Hepatocyte (in vitro differentiated cells): ENCODE measurements at regions not wholly inside any gene's neighbourhood (a gene's known extent, or its start where the extent isn't known, plus 50 kb on each side); places are given as distances from the start of the nearest gene placed in this dataset.
A peak's percentile ranks its signal among the peaks of the same experiment; 100 is the strongest.

Experiments used
- DNase-seq: peaks from one replicate; pipeline ENCODE4 v3.0.0-alpha.2; 2016; ENCODE audit warnings: low spot score
- H2AFZ ChIP-seq: fragments of 200-600 bp; sonication (generic); 2 replicates; pipeline ENCODE4 v1.6.0; 2016; ENCODE audit warnings: antibody characterized with exemption, mild to moderate bottlenecking
- H3K27ac ChIP-seq: fragments of 200-600 bp; sonication (generic); 2 replicates; pipeline ENCODE4 v1.5.1; 2016; ENCODE audit warnings: mild to moderate bottlenecking
- H3K27me3 ChIP-seq: fragments of 200-600 bp; sonication (generic); 2 replicates; pipeline ENCODE4 v1.6.1; 2016
- H3K36me3 ChIP-seq: fragments of 200-600 bp; sonication (generic); replicated peaks from 2 replicates; pipeline ENCODE4 v1.5.1; 2016; ENCODE audit warnings: low read depth; ENCODE audit not compliant: insufficient read depth
- H3K4me1 ChIP-seq: fragments of 200-600 bp; sonication (generic); 2 replicates; pipeline ENCODE4 v1.5.1; 2016; ENCODE audit warnings: mild to moderate bottlenecking, moderate library complexity; ENCODE audit not compliant: insufficient read depth
- H3K4me2 ChIP-seq: fragments of 200-600 bp; sonication (generic); 2 replicates; pipeline ENCODE4 v1.6.0; 2016
- H3K4me3 ChIP-seq: fragments of 200-600 bp; sonication (generic); 2 replicates; pipeline ENCODE4 v1.5.1; 2016; ENCODE audit warnings: mild to moderate bottlenecking
- H3K79me2 ChIP-seq: fragments of 200-600 bp; sonication (generic); 2 replicates; pipeline ENCODE4 v1.6.0; 2017; ENCODE audit warnings: mild to moderate bottlenecking
- H3K9me2 ChIP-seq: fragments of 200-600 bp; sonication (generic); replicated peaks from 2 replicates; pipeline ENCODE4 v1.6.0; 2017; ENCODE audit warnings: mild to moderate bottlenecking; ENCODE audit not compliant: insufficient read depth
- H3K9me3 ChIP-seq: fragments of 200-600 bp; sonication (generic); 2 replicates; pipeline ENCODE4 v1.5.1; 2016; ENCODE audit warnings: low read depth, mild to moderate bottlenecking
- H4K20me1 ChIP-seq: fragments of 200-600 bp; sonication (generic); 2 replicates; pipeline ENCODE4 v1.6.0; 2016; ENCODE audit warnings: mild to moderate bottlenecking; ENCODE audit not compliant: insufficient read depth, poor library complexity, severe bottlenecking
- EZH2 ChIP-seq: fragments of 200-600 bp; sonication (generic); IDR thresholded peaks from 2 replicates; pipeline ENCODE4 v1.6.1; 2016; ENCODE audit warnings: antibody characterized with exemption, mild to moderate bottlenecking, borderline replicate concordance
- EZH2phosphoT487 ChIP-seq: fragments of 200-600 bp; sonication (generic); IDR thresholded peaks from one replicate; pipeline ENCODE4 v1.6.1; 2018; ENCODE audit warnings: antibody characterized with exemption, mild to moderate bottlenecking, low read depth, moderate library complexity; ENCODE audit not compliant: unreplicated experiment, severe bottlenecking
- WGBS: methylation state at CpG from one replicate; pipeline ENCODE4 v1.1.6; 2016; ENCODE audit warnings: low lambda C conversion rate; ENCODE audit errors: missing lambda C conversion rate; 5-methylcytosine and 5-hydroxymethylcytosine counted together
- TF ChIP-seq, protein P1 (sequence below): fragments of 200-600 bp; sonication (generic); IDR thresholded peaks from 2 replicates; pipeline ENCODE4 v1.5.1; 2016; ENCODE audit warnings: antibody characterized with exemption, mild to moderate bottlenecking; ENCODE audit not compliant: poor library complexity

GRCh38 chr4:81650606-81651242 lies 179.0 kb upstream of the RASGEF1B start:
- Histone ChIP-seq H3K4me1 (peaks cover 18% of the 10 kb centered on the region), H3K27ac (peak overlapping the region; percentile 76), H3K36me3 (no peaks in the 10 kb centered on the region), H2AFZ (no peak overlapping the region), H3K9me2 (no peaks in the 10 kb centered on the region), H3K79me2 (no peaks in the 10 kb centered on the region), H3K9me3 (no peaks in the 10 kb centered on the region), H3K4me3 (no peak overlapping the region), H4K20me1 (no peaks in the 10 kb centered on the region), H3K27me3 (no peaks in the 10 kb centered on the region), H3K4me2 (peak overlapping the region; percentile 14)
- TF ChIP-seq, protein P1, sequence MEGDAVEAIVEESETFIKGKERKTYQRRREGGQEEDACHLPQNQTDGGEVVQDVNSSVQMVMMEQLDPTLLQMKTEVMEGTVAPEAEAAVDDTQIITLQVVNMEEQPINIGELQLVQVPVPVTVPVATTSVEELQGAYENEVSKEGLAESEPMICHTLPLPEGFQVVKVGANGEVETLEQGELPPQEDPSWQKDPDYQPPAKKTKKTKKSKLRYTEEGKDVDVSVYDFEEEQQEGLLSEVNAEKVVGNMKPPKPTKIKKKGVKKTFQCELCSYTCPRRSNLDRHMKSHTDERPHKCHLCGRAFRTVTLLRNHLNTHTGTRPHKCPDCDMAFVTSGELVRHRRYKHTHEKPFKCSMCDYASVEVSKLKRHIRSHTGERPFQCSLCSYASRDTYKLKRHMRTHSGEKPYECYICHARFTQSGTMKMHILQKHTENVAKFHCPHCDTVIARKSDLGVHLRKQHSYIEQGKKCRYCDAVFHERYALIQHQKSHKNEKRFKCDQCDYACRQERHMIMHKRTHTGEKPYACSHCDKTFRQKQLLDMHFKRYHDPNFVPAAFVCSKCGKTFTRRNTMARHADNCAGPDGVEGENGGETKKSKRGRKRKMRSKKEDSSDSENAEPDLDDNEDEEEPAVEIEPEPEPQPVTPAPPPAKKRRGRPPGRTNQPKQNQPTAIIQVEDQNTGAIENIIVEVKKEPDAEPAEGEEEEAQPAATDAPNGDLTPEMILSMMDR, result no peak
- TF ChIP-seq EZH2phosphoT487, result no peak
- no peak for TF ChIP-seq EZH2
- peak; percentile 71 for DNase-seq
- 19% methylated on average over 3 of the region's 3 CpGs for WGBS

- H3K79me2 ChIP-seq, result no peaks in the 10 kb centered on the region
- no peaks in the 10 kb centered on the region for H3K9me3 ChIP-seq
- TF ChIP-seq, protein P1, result no peak
- TF ChIP-seq EZH2, result no peak
- TF ChIP-seq EZH2phosphoT487, result no peak
- no peak overlapping the region for H3K4me3 ChIP-seq
- H3K27ac ChIP-seq, result no peak overlapping the region
- H3K36me3 ChIP-seq, result no peaks in the 10 kb centered on the region
- H2AFZ ChIP-seq, result no peak overlapping the region
- peaks cover 18% of the 10 kb centered on the region for H3K4me1 ChIP-seq
- no peak overlapping the region for H3K4me2 ChIP-seq
- H4K20me1 ChIP-seq, result no peaks in the 10 kb centered on the region
- WGBS, result 72% methylated on average over 4 of the region's 4 CpGs
- no peaks in the 10 kb centered on the region for H3K9me2 ChIP-seq
- DNase-seq, result no peak
- no peaks in the 10 kb centered on the region for H3K27me3 ChIP-seq
These were observed 177.0 kb upstream of the RASGEF1B start for GRCh38 chr4:81648576-81649275.

DNA sequence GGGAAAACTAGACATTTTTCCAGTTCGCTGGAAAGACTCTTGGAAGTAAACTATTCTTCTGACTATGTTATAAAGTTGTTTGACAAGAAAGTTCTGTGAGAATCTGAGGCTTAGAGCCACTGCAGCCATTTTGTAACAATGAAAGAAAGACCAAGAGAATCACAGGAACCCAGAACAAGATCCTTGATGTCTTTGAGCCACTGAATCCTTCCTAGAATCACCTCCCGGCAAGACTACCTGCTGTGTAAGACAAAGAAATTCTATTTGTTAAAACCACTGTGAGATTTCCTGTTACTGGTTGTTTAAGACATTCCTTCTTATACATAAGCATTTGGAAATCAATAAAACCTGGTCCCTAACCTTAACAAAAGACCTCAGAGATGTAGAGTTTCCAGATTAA lies 175.7 kb upstream of the RASGEF1B start:
- DNase-seq, result no peak
- Histone ChIP-seq H4K20me1 (no peaks in the 10 kb centered on the region), H3K27me3 (no peaks in the 10 kb centered on the region), H3K4me1 (peaks cover 18% of the 10 kb centered on the region), H3K4me3 (no peak overlapping the region), H3K36me3 (no peaks in the 10 kb centered on the region), H3K79me2 (no peaks in the 10 kb centered on the region), H2AFZ (no peak overlapping the region), H3K9me2 (no peaks in the 10 kb centered on the region), H3K27ac (no peak overlapping the region), H3K4me2 (no peak overlapping the region), H3K9me3 (no peaks in the 10 kb centered on the region)
- TF ChIP-seq EZH2phosphoT487 (no peak), EZH2 (no peak)
- TF ChIP-seq, protein P1, result no peak
- WGBS, result 64% methylated on average over 2 of the region's 2 CpGs
